Activated CD8-positive, alpha-beta memory T cell treated with anti-CD3 and anti-CD28 coated beads, Interleukin-2, amount 50 U/mL, for 1 hour (primary cell): ENCODE measurements at regions not wholly inside any gene's neighbourhood (a gene's known extent, or its start where the extent isn't known, plus 50 kb on each side); places are given as distances from the start of the nearest gene placed in this dataset.
"Not testable (repeated sequence)": the region's sequence is repeated elsewhere in the genome, so short reads cannot be mapped to it uniquely, and the experiment has no call there.

ENCODE experiments used
- DNase-seq: peaks from one replicate; pipeline ENCODE4 v3.0.0-alpha.2; 2020; ENCODE audit errors: extremely low read depth

GRCh38 chr7:155395176-155395797 is 62.6 kb upstream of the EN2 start:
- no peak for DNase-seq

GRCh38 chr7:155396661-155397060 is 61.3 kb upstream of the EN2 start:
- DNase-seq: no peak

DNA sequence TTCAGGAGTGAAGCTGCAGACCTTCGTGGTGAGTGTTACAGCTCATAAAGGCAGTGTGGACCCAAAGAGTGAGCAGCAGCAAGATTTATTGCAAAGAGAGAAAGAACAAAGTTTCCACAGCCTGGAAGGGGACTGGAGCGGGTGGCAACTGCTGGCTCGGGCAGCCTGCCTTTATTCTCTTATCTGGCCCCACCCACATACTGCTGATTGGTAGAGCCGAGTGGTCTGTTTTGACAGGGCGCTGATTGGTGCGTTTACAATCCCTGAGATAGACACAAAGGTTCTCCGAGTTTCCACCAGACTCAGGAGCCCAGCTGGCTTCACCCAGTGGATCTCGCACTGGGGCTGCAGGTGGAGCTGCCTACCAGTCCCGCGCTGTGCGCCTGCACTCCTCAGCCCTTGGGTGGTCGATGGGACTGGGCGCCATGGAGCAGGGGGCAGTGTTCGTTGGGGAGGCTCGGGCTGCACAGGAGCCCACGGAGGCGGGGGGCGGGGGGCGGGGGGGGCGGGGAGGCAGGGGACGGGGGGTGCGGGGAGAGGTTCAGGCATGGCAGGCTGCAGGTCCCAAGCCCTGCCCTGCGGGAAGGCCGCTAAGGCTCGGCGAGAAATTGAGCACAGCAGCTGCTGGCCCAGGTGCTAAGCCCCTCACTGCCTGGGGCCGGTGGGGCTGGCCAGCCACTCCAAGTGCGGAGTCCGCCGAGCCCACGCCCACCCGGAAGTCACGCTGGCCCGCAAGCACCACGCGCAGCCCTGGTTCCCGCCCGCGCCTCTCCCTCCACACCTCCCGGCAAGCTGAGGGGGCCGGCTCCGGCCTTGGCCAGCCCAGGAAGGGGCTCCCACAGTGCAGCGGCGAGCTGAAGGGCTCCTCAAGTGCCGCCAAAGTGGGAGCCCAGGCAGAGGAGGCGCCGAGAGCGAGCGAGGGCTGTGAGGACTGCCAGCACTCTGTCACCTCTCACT is 59.9 kb upstream of the EN2 start:
- not testable (repeated sequence) for DNase-seq

GRCh38 chr7:155398944-155399343 is 59.0 kb upstream of the EN2 start:
- DNase-seq: no peak

DNA sequence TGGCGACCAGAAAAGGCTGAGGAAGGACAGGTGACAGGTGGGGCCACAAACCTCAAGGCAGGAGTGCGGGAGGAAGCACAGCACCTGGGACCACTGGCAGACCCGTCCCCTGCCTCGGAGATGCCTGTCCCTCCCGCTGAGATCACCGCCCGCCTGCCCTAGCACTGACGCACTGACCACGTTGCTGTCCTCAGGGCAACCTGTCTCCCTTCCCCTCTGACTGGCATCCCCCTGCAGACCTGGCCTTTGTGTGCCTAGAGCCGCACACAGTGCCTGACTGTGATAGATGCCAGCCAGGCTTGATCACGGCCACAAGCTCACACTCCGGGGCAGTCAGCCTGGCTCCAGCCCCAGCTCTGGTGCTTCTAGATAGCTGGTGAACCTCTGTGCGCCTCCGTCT is 58.4 kb upstream of the EN2 start:
- no peak for DNase-seq

DNA sequence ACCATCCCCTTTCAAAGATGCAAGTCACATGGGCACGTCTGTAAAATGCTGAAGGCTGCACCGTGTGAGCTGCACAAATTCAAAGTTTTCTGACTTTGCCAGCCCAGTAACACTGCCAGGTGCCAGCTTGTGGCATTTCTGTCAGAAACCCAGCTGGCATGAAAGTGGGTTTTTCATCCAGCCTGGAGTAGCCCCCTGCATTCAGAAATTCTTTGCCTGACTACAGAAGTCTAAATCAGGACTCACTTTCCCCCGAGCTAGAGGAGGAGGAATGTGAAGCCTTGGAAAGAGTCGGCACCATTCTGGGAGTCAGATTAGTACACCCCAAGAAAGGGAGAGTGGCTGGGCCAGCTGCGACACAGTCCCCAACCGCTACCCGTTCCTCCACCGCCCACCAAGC is 56.7 kb upstream of the EN2 start:
- DNase-seq: no peak

DNA sequence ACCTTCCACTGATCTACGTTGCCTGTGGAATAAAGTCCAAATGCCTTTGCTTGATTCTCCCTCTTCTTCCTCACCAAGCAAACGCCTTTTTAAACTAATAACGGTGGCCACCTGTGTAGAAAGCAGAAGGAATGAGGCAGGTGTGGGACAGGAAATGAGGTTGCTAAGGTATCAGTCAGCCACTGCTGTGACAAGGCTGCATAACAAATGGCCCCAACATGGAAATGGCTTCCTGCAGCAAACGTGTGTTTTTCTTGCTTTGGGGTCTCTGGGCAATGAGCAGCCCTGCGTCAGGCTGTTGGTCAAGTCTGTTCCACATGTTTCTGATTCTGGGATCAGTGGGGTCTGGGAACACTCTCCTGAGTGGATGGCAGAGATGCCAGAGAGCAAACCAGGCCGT is 56.0 kb upstream of the EN2 start:
- no peak for DNase-seq

GRCh38 chr7:155402941-155403340 is 55.0 kb upstream of the EN2 start:
- DNase-seq: no peak

- DNase-seq: no peak
Measured at GRCh38 chr7:155404976-155405375, 53.0 kb upstream of the EN2 start.

GRCh38 chr7:155405399-155406318 is 52.3 kb upstream of the EN2 start:
- DNase-seq: no peak

DNA sequence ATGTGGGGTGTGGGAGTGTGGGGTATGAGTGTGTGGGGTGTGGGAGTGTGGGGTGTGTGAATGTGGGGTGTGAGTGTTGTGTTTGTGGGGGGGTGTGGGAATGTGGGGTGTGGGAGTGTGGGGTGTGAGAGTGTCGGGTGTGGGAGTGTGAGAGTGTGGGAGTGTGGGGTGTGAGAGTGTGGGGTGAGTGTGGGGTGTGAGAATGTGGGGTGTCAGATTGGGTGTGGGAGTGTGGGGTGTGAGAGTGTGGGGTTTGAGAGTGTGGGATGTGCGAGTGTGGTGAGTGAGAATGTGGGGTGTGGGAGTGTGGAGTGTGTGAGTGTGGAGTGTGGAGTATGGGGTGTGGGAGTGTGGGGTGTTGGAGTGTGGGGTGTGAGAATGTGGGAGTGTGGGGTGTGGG is 50.1 kb upstream of the EN2 start:
- DNase-seq: no peak
